Stomach (tissue), 4 donors: ENCODE measurements at regions not wholly inside any gene's neighbourhood (a gene's known extent, or its start where the extent isn't known, plus 50 kb on each side); places are given as distances from the start of the nearest gene placed in this dataset.

Source experiments
- CTCF ChIP-seq, 7 experiments: fragments of 450-650 bp in 4 of 7; fragments of 200-600 bp in 3 of 7; sonication (generic) in 3 of 7; IDR thresholded peaks; one replicate each; pipeline ENCODE4 v1.5.1; 2016 to 2019; ENCODE audit warnings: antibody characterized with exemption in 7 of 7, control low read depth in 2 of 7, mild to moderate bottlenecking in 1 of 7
- EP300 ChIP-seq: sonication (generic); formaldehyde crosslinking; IDR thresholded peaks from one replicate; pipeline ENCODE4 v1.6.1; 2017; ENCODE audit warnings: antibody characterized with exemption
- POLR2A ChIP-seq, 4 donors: fragments of 450-650 bp; IDR thresholded peaks; one replicate each; pipeline ENCODE4 v1.6.1; 2016; ENCODE audit warnings: antibody characterized with exemption in 4 of 4, control low read depth in 2 of 4, mild to moderate bottlenecking in 1 of 4, moderate library complexity in 1 of 4
- POLR2AphosphoS5 ChIP-seq, 3 donors: sonication (generic); formaldehyde crosslinking; IDR thresholded peaks; one replicate each; pipeline ENCODE4 v1.6.1; 2016; ENCODE audit warnings: antibody characterized with exemption in 3 of 3

GRCh38 chr18:10320791-10321190, 133.6 kb upstream of the APCDD1 start:
- TF ChIP-seq POLR2AphosphoS5 (IDR thresholded peaks at IDR 0.05), result no peak
- TF ChIP-seq CTCF (IDR thresholded peaks at IDR 0.05), result no peak
- TF ChIP-seq POLR2A (IDR thresholded peaks at IDR 0.05), result no peak
- TF ChIP-seq EP300, result no peak
